GM04503 (cell line): ENCODE measurements at regions not wholly inside any gene's neighbourhood (a gene's known extent, or its start where the extent isn't known, plus 50 kb on each side); places are given as distances from the start of the nearest gene placed in this dataset.
A peak's percentile ranks its signal among the peaks of the same experiment; 100 is the strongest.
"Not testable (repeated sequence)": the region's sequence is repeated elsewhere in the genome, so short reads cannot be mapped to it uniquely, and the experiment has no call there.

ENCODE experiments used
- DNase-seq: peaks from one replicate; pipeline ENCODE4 v3.0.0-alpha.2; 2012; ENCODE audit warnings: low read depth

- no peak for DNase-seq
Measured at GRCh38 chr2:47964277-47964676, 58.0 kb upstream of the FBXO11 start.

- no peak for DNase-seq
Measured at GRCh38 chr2:47964722-47965434, 58.6 kb upstream of the FBXO11 start.

- DNase-seq, result not testable (repeated sequence)
Measured at GRCh38 chr2:47976728-47977127, 70.4 kb upstream of the FBXO11 start.

- peak; percentile 15 for DNase-seq
Measured at GRCh38 chr2:47984041-47984440, 77.7 kb upstream of the FBXO11 start.

GRCh38 chr2:47990503-47990902 lies 84.2 kb upstream of the FBXO11 start:
- DNase-seq, result no peak

GRCh38 chr2:47992671-47993070 lies 86.4 kb upstream of the FBXO11 start:
- DNase-seq, result no peak

- DNase-seq, result no peak
Measured at GRCh38 chr2:47996808-47997207, 90.5 kb upstream of the FBXO11 start.

- no peak for DNase-seq
Measured at GRCh38 chr2:47999512-47999911, 93.2 kb upstream of the FBXO11 start.

GRCh38 chr2:48001498-48001897 lies 95.2 kb upstream of the FBXO11 start:
- DNase-seq, result no peak

- no peak for DNase-seq
Measured at GRCh38 chr2:48006094-48006493, 99.8 kb upstream of the FBXO11 start.

GRCh38 chr2:48007699-48008268 lies 101.5 kb upstream of the FBXO11 start:
- no peak for DNase-seq

- DNase-seq, result no peak
Measured at GRCh38 chr2:48009256-48009655, 103.0 kb upstream of the FBXO11 start.

GRCh38 chr2:48015421-48015820 lies 109.1 kb upstream of the FBXO11 start:
- DNase-seq, result no peak

- no peak for DNase-seq
Measured at GRCh38 chr2:48016225-48017019, 110.1 kb upstream of the FBXO11 start.

- no peak for DNase-seq
Measured at GRCh38 chr2:48017136-48017535, 110.8 kb upstream of the FBXO11 start.

- DNase-seq, result no peak
Measured at GRCh38 chr2:48018480-48018879, 112.2 kb upstream of the FBXO11 start.

GRCh38 chr2:48026865-48027264 lies 120.6 kb upstream of the FBXO11 start:
- DNase-seq, result no peak

- DNase-seq, result no peak
Measured at GRCh38 chr2:48032765-48033164, 126.5 kb upstream of the FBXO11 start.

GRCh38 chr2:48034295-48034694 lies 128.0 kb upstream of the FBXO11 start:
- no peak for DNase-seq

- DNase-seq, result no peak
Measured at GRCh38 chr2:48036312-48036711, 130.0 kb upstream of the FBXO11 start.

- DNase-seq, result no peak
Measured at GRCh38 chr2:48039209-48039990, 133.1 kb upstream of the FBXO11 start.

- DNase-seq, result no peak
Measured at GRCh38 chr2:48043131-48043700, 136.9 kb upstream of the FBXO11 start.
